HL-60 (cell line): ENCODE measurements at regions not wholly inside any gene's neighbourhood (a gene's known extent, or its start where the extent isn't known, plus 50 kb on each side); places are given as distances from the start of the nearest gene placed in this dataset.

Experiments used
- DNase-seq, 2 experiments: peaks; one replicate each; pipeline ENCODE4 v3.0.0-alpha.2; 2010 to 2020; ENCODE audit warnings: low read depth in 1 of 2, low spot score in 1 of 2
- H3K27ac ChIP-seq: fragments of 250-450 bp; sonication (Bioruptor Pico); replicated peaks from 2 replicates; pipeline ENCODE4 v1.5.1; 2020; ENCODE audit warnings: mild to moderate bottlenecking, moderate library complexity
- H3K27me3 ChIP-seq: fragments of 250-450 bp; sonication (Bioruptor Pico); 2 replicates; pipeline ENCODE4 v1.5.1; 2021; ENCODE audit warnings: mild to moderate bottlenecking, moderate library complexity; ENCODE audit not compliant: insufficient read depth, poor library complexity, severe bottlenecking
- H3K4me3 ChIP-seq: replicated peaks from 2 replicates; pipeline ENCODE4 v1.5.1; 2011; ENCODE audit warnings: mild to moderate bottlenecking, control low read depth, low read length; ENCODE audit not compliant: insufficient read depth
- CTCF ChIP-seq: IDR thresholded peaks from one replicate; pipeline ENCODE4 v1.5.1; 2011; ENCODE audit warnings: low read length, control low read depth, inconsistent platforms; ENCODE audit not compliant: insufficient read depth
- GABPA ChIP-seq: IDR thresholded peaks from 2 replicates; pipeline ENCODE4 v1.6.1; 2012; ENCODE audit warnings: low read depth
- POLR2AphosphoS5 ChIP-seq: IDR thresholded peaks from 2 replicates; pipeline ENCODE4 v1.6.1; 2012; ENCODE audit warnings: low read depth
- REST ChIP-seq: IDR thresholded peaks from 2 replicates; pipeline ENCODE4 v1.6.1; 2012; ENCODE audit warnings: low read depth; ENCODE audit not compliant: insufficient replicate concordance
- SPI1 ChIP-seq: IDR thresholded peaks from 2 replicates; pipeline ENCODE4 v1.6.1; 2012; ENCODE audit warnings: low read depth, mild to moderate bottlenecking, borderline replicate concordance

- H3K4me3 ChIP-seq, result no peak overlapping the region
- H3K27me3 ChIP-seq, result no peaks in the 10 kb centered on the region
- H3K27ac ChIP-seq, result no peak overlapping the region
- TF ChIP-seq CTCF (no peak), REST (no peak), GABPA (no peak), SPI1 (no peak), POLR2AphosphoS5 (no peak)
- DNase-seq, result no peak
Measured at GRCh38 chr12:66960006-66960405, 281.1 kb upstream of the GRIP1 start.

GRCh38 chr12:66960704-66961690 lies 282.1 kb upstream of the GRIP1 start:
- no peaks in the 10 kb centered on the region for H3K27me3 ChIP-seq
- no peak overlapping the region for H3K27ac ChIP-seq
- no peak overlapping the region for H3K4me3 ChIP-seq
- DNase-seq, result no peak
- TF ChIP-seq POLR2AphosphoS5 (no peak), SPI1 (no peak), REST (no peak), CTCF (no peak), GABPA (no peak)

- Histone ChIP-seq H3K27ac (no peak overlapping the region), H3K4me3 (no peak overlapping the region), H3K27me3 (no peaks in the 10 kb centered on the region)
- TF ChIP-seq SPI1 (no peak), GABPA (no peak), REST (no peak), CTCF (no peak), POLR2AphosphoS5 (no peak)
- DNase-seq, result no peak
Measured at GRCh38 chr12:66962290-66962689, 283.4 kb upstream of the GRIP1 start.
